ENCODE measurements at regions not wholly inside any gene's neighbourhood (a gene's known extent, or its start where the extent isn't known, plus 50 kb on each side); places are given as distances from the start of the nearest gene placed in this dataset.

DNA sequence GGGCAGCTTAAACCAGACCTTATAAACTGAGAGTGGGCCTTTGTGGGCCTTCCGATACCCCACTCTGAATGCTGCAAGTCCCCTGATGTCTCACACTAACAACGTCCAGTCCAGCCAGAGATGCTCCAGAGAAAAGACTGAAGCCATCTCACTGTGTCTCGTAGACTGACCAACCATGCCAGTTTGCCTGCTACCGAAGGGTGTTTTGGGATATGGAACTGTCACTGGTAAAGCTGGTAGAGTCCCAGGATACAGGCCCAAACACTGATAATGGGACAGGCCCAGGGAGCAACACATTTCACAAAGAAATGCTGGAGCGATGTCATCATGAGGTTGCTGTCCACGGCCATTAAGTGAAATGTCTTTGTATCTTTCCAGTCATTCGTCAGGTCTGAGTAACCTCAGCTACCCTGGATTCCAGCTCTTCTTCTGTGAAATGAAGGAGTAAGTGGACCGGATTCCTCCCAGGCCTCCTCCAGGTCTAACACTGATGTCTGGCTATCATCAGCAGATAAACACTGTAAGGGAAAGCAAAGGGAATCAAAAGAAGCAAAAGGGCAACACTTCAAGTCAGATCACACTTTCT, 81.6 kb downstream of the SLC5A7 start:
- TF ChIP-seq, protein P1, sequence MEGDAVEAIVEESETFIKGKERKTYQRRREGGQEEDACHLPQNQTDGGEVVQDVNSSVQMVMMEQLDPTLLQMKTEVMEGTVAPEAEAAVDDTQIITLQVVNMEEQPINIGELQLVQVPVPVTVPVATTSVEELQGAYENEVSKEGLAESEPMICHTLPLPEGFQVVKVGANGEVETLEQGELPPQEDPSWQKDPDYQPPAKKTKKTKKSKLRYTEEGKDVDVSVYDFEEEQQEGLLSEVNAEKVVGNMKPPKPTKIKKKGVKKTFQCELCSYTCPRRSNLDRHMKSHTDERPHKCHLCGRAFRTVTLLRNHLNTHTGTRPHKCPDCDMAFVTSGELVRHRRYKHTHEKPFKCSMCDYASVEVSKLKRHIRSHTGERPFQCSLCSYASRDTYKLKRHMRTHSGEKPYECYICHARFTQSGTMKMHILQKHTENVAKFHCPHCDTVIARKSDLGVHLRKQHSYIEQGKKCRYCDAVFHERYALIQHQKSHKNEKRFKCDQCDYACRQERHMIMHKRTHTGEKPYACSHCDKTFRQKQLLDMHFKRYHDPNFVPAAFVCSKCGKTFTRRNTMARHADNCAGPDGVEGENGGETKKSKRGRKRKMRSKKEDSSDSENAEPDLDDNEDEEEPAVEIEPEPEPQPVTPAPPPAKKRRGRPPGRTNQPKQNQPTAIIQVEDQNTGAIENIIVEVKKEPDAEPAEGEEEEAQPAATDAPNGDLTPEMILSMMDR (IDR thresholded peaks at IDR 0.05), result no peak

DNA sequence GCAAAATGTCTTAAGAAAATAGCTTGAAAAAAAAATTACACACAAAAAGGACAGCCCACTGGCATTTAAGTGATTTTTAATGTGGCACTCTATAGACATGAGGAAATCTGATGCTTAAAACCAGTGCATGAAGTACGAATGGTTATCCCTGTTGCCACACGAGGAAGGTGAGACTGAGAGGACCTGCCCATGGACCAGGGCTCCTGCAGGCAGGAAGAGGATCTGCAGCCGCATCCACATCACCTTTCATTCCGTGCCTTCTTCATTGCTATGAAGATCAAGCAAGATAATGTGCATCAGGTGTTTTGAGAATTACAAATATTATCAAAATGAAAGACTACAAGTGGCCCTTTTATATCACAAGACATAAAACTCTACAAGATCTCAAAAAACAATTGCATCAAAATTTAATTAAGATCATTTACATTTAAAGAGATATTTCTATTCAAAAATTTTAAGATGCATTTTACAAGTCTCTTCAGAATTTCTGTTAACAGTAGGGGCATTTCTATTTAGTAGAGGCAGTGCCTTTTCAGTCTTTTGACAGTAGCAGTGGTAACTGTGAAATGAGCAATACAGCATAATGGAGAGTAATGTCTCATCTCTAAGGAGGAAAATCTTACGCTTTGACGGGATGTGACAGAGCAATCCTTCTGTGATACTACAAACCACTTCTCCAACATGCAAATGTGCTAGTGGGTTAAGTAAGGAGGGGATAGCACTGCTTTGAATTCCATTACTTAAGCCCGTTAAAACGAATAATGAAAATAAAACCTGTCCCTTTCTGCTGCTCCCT, 83.4 kb downstream of the SLC5A7 start:
- TF ChIP-seq, protein P1 (IDR thresholded peaks at IDR 0.05), result no peak

GRCh38 chr2:108073415-108074072, 87.2 kb downstream of the SLC5A7 start:
- TF ChIP-seq, protein P1 (IDR thresholded peaks at IDR 0.05), result no peak

- TF ChIP-seq, protein P1 (IDR thresholded peaks at IDR 0.05), result no peak
Observed at GRCh38 chr2:108074150-108074549, 87.8 kb downstream of the SLC5A7 start.

DNA sequence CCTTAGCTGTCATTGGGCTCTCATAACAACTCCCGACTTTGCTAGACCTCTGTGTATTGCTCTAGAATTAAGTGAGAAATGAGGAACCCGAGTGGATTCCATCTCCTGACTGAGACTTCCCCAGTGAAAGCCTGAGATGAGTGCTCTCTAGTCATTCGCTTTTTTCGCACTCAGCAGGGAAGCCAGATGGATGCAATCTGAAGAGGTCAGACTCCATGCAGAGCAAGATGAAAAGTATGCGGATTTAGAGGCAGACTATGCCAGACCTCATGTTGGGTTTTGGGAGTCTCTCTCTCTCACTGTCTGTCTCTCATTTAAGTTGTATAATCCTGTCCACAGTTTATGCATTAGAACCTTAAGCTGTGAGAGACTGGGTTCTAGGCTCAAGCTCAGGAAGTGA, 88.6 kb downstream of the SLC5A7 start:
- TF ChIP-seq, protein P1 (IDR thresholded peaks at IDR 0.05), result no peak

- TF ChIP-seq, protein P1 (IDR thresholded peaks at IDR 0.05), result no peak
Observed at GRCh38 chr2:108076527-108076926, 90.2 kb downstream of the SLC5A7 start.

DNA sequence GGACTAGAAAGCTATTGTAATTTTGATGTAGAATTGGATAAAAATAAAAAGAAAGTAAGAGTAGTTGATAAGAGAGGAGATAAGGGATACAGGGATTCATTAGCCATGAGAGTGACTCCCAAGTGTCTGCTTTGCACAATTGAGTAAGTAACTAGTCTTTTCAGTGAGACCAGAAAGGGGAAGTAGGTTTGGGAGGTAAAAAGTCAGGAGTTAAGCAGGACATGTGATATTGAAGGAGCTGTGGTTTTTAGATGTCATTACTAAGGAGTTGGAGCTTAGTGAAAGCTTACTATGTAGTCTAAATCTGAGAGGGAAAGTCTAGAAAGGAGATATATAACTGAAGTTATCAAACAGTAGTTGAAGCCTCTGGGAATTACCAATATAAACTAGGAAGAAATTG, 93.4 kb downstream of the SLC5A7 start:
- TF ChIP-seq, protein P1 (IDR thresholded peaks at IDR 0.05), result no peak

Measured in LNCAP (cell line).